SK-N-SH treated with all-trans-retinoic acid at 6 μM for 48 hours (cell line): ENCODE measurements at regions not wholly inside any gene's neighbourhood (a gene's known extent, or its start where the extent isn't known, plus 50 kb on each side); places are given as distances from the start of the nearest gene placed in this dataset.

ENCODE experiments used
- ATAC-seq: fragments of 200-7000 bp; cut with Tn5 transposase; 3 replicates; pipeline ENCODE4 v1.9.1; 2020; ENCODE audit warnings: mild to moderate bottlenecking, moderate library complexity
- ARNTL ChIP-seq: fragments of 450-650 bp; formaldehyde crosslinking; IDR thresholded peaks from 2 replicates; pipeline ENCODE4 v1.5.0; 2020; ENCODE audit warnings: low read depth, mild to moderate bottlenecking, moderate library complexity, borderline replicate concordance
- BACH2 ChIP-seq: fragments of 250-450 bp; sonication (Bioruptor Pico); IDR thresholded peaks from 2 replicates; pipeline ENCODE4 v1.9.0; 2021; ENCODE audit warnings: mild to moderate bottlenecking, borderline replicate concordance
- CREB5 ChIP-seq: fragments of 250-450 bp; sonication (Bioruptor Pico); IDR thresholded peaks from 2 replicates; pipeline ENCODE4 v1.5.1; 2020; ENCODE audit warnings: low read depth, mild to moderate bottlenecking, moderate library complexity
- CSDC2 ChIP-seq: fragments of 250-450 bp; sonication (Bioruptor Pico); IDR thresholded peaks from 2 replicates; pipeline ENCODE4 v1.5.0; 2020; ENCODE audit warnings: mild to moderate bottlenecking, moderate library complexity
- CSRNP3 ChIP-seq: fragments of 250-450 bp; sonication (Bioruptor Pico); IDR thresholded peaks from 2 replicates; pipeline ENCODE4 v1.5.1; 2021; ENCODE audit warnings: mild to moderate bottlenecking, moderate library complexity
- ESRRG ChIP-seq: fragments of 250-450 bp; sonication (Bioruptor Pico); IDR thresholded peaks from 2 replicates; pipeline ENCODE4 v1.6.1; 2021; ENCODE audit warnings: mild to moderate bottlenecking
- GLIS3 ChIP-seq: fragments of 250-450 bp; sonication (Bioruptor Pico); IDR thresholded peaks from 2 replicates; pipeline ENCODE4 v1.5.0; 2020; ENCODE audit warnings: mild to moderate bottlenecking, moderate library complexity
- ISL1 ChIP-seq: fragments of 250-450 bp; sonication (Bioruptor Pico); IDR thresholded peaks from 2 replicates; pipeline ENCODE4 v2.1.2; 2022; ENCODE audit warnings: mild to moderate bottlenecking, moderate library complexity
- OSR1 ChIP-seq: fragments of 250-450 bp; sonication (Bioruptor Pico); IDR thresholded peaks from 2 replicates; pipeline ENCODE4 v1.8.0; 2022; ENCODE audit warnings: moderate library complexity, mild to moderate bottlenecking, inconsistent platforms
- PATZ1 ChIP-seq: fragments of 250-450 bp; sonication (Bioruptor Pico); IDR thresholded peaks from 2 replicates; pipeline ENCODE4 v1.8.0; 2020; ENCODE audit warnings: mild to moderate bottlenecking, moderate library complexity, borderline replicate concordance
- PPARA ChIP-seq: fragments of 250-450 bp; sonication (Bioruptor Pico); IDR thresholded peaks from 2 replicates; pipeline ENCODE4 v1.5.0; 2020; ENCODE audit warnings: mild to moderate bottlenecking, borderline replicate concordance
- RARB ChIP-seq: fragments of 250-450 bp; sonication (Bioruptor Pico); IDR thresholded peaks from 2 replicates; pipeline ENCODE4 v1.8.0; 2021; ENCODE audit warnings: mild to moderate bottlenecking, moderate library complexity
- SNAI2 ChIP-seq: fragments of 250-450 bp; sonication (Bioruptor Pico); IDR thresholded peaks from 2 replicates; pipeline ENCODE4 v1.5.0; 2020; ENCODE audit warnings: mild to moderate bottlenecking, moderate library complexity
- TOX ChIP-seq: fragments of 250-450 bp; sonication (Bioruptor Pico); IDR thresholded peaks from 2 replicates; pipeline ENCODE4 v1.8.0; 2021; ENCODE audit warnings: mild to moderate bottlenecking, moderate library complexity, borderline replicate concordance
- TSHZ2 ChIP-seq: fragments of 250-450 bp; sonication (Bioruptor Pico); IDR thresholded peaks from 2 replicates; pipeline ENCODE4 v1.5.0; 2020; ENCODE audit warnings: mild to moderate bottlenecking, moderate library complexity
- ZFP3 ChIP-seq: fragments of 250-450 bp; sonication (Bioruptor Pico); IDR thresholded peaks from 2 replicates; pipeline ENCODE4 v1.5.0; 2020; ENCODE audit warnings: mild to moderate bottlenecking, moderate library complexity
- ZFP30 ChIP-seq: fragments of 450-650 bp; formaldehyde crosslinking; IDR thresholded peaks from 2 replicates; pipeline ENCODE4 v1.5.0; 2022; ENCODE audit warnings: mild to moderate bottlenecking, moderate library complexity
- ZNF565 ChIP-seq: fragments of 450-650 bp; formaldehyde crosslinking; conservative IDR thresholded peaks from 2 replicates; pipeline ENCODE4 v1.5.0; 2020; ENCODE audit warnings: low read depth, mild to moderate bottlenecking, moderate library complexity
- ZNF8 ChIP-seq: fragments of 450-650 bp; formaldehyde crosslinking; IDR thresholded peaks from 2 replicates; pipeline ENCODE4 v1.5.0; 2020; ENCODE audit warnings: mild to moderate bottlenecking, moderate library complexity

GRCh38 chr7:25779002-25779546, 372.9 kb upstream of the NFE2L3 start:
- TF ChIP-seq ISL1 (CRISPR knock-in tag) (no peak), CSRNP3 (no peak), TSHZ2 (CRISPR knock-in tag) (no peak), SNAI2 (CRISPR knock-in tag) (no peak), ZFP30 (CRISPR knock-in tag) (no peak), OSR1 (CRISPR knock-in tag) (no peak), ARNTL (CRISPR knock-in tag) (no peak), RARB (no peak), ZNF565 (CRISPR knock-in tag) (no peak), GLIS3 (CRISPR knock-in tag) (no peak), ESRRG (CRISPR knock-in tag) (no peak), ZNF8 (no peak), CSDC2 (no peak)
- ATAC-seq, result no peak

- ATAC-seq, result no peak
- no peak for TF ChIP-seq SNAI2 (CRISPR knock-in tag)
- no peak for TF ChIP-seq ZFP3 (CRISPR knock-in tag)
- no peak for TF ChIP-seq RARB
- TF ChIP-seq, all 23 proteins: peak for 0
These were observed 371.1 kb upstream of the NFE2L3 start for GRCh38 chr7:25780904-25781303.

- TF ChIP-seq TOX (CRISPR knock-in tag) (no peak), SNAI2 (CRISPR knock-in tag) (no peak), ISL1 (CRISPR knock-in tag) (no peak), ZNF565 (CRISPR knock-in tag) (no peak), ARNTL (CRISPR knock-in tag) (no peak), ZNF8 (no peak), CSRNP3 (no peak), PPARA (CRISPR knock-in tag) (no peak), ZFP3 (CRISPR knock-in tag) (no peak), ESRRG (CRISPR knock-in tag) (no peak)
- TF ChIP-seq, all 23 proteins: peak for 0
- no peak for ATAC-seq
These were observed 370.3 kb upstream of the NFE2L3 start for GRCh38 chr7:25781704-25782103.

GRCh38 chr7:25786936-25787335, 365.1 kb upstream of the NFE2L3 start:
- no peak for ATAC-seq
- TF ChIP-seq ARNTL (CRISPR knock-in tag) (no peak), ZFP3 (CRISPR knock-in tag) (no peak), ZFP30 (CRISPR knock-in tag) (no peak), ZNF8 (no peak), TOX (CRISPR knock-in tag) (no peak), CSRNP3 (no peak), SNAI2 (CRISPR knock-in tag) (no peak), CSDC2 (no peak), ESRRG (CRISPR knock-in tag) (no peak), GLIS3 (CRISPR knock-in tag) (no peak), BACH2 (no peak), PPARA (CRISPR knock-in tag) (no peak), ISL1 (CRISPR knock-in tag) (no peak), PATZ1 (CRISPR knock-in tag) (no peak), CREB5 (CRISPR knock-in tag) (no peak), OSR1 (CRISPR knock-in tag) (no peak), TSHZ2 (CRISPR knock-in tag) (no peak), ZNF565 (CRISPR knock-in tag) (no peak)
